GM23338 (cell line): ENCODE measurements at regions not wholly inside any gene's neighbourhood (a gene's known extent, or its start where the extent isn't known, plus 50 kb on each side); places are given as distances from the start of the nearest gene placed in this dataset.
A peak's percentile ranks its signal among the peaks of the same experiment; 100 is the strongest.

Experiments used
- ATAC-seq: fragments of 200-7000 bp; cut with Tn5 transposase; 3 replicates; pipeline ENCODE4 v1.9.1; 2020
- DNase-seq: peaks from one replicate; pipeline ENCODE4 v3.0.0-alpha.2; 2015; ENCODE audit warnings: low spot score
- H2AFZ ChIP-seq: fragments of 200-600 bp; sonication (generic); 2 replicates; pipeline ENCODE4 v1.8.0; 2016; ENCODE audit warnings: antibody characterized with exemption, mild to moderate bottlenecking, moderate library complexity
- H3F3A ChIP-seq: fragments of 200-600 bp; sonication (generic); replicated peaks from 2 replicates; pipeline ENCODE4 v1.8.0; 2017; ENCODE audit warnings: antibody characterized with exemption, mixed run types, low read depth
- H3K27ac ChIP-seq: fragments of 200-600 bp; sonication (generic); 2 replicates; pipeline ENCODE4 v1.6.1; 2016; ENCODE audit warnings: low read depth
- H3K27me3 ChIP-seq: fragments of 200-600 bp; sonication (generic); 2 replicates; pipeline ENCODE4 v1.8.0; 2016; ENCODE audit warnings: mild to moderate bottlenecking, mixed run types, moderate library complexity; ENCODE audit not compliant: insufficient read depth
- H3K36me3 ChIP-seq: fragments of 200-600 bp; sonication (generic); 2 replicates; pipeline ENCODE4 v1.8.0; 2016; ENCODE audit warnings: mild to moderate bottlenecking; ENCODE audit not compliant: insufficient read depth
- H3K4me1 ChIP-seq: fragments of 200-600 bp; sonication (generic); 2 replicates; pipeline ENCODE4 v1.8.0; 2016; ENCODE audit warnings: mild to moderate bottlenecking, moderate library complexity; ENCODE audit not compliant: insufficient read depth
- H3K4me2 ChIP-seq: fragments of 200-600 bp; sonication (generic); 2 replicates; pipeline ENCODE4 v1.7.1; 2017; ENCODE audit warnings: mixed run types
- H3K4me3 ChIP-seq: fragments of 200-600 bp; sonication (generic); 2 replicates; pipeline ENCODE4 v1.6.1; 2016; ENCODE audit warnings: mixed run types
- H3K79me2 ChIP-seq: fragments of 200-600 bp; sonication (generic); replicated peaks from 2 replicates; pipeline ENCODE4 v1.8.0; 2017; ENCODE audit warnings: mild to moderate bottlenecking; ENCODE audit not compliant: insufficient read depth
- H3K9me2 ChIP-seq: fragments of 200-600 bp; sonication (generic); 2 replicates; pipeline ENCODE4 v1.8.0; 2017; ENCODE audit not compliant: insufficient read depth
- H4K20me1 ChIP-seq: fragments of 200-600 bp; sonication (generic); replicated peaks from 2 replicates; pipeline ENCODE4 v1.8.0; 2017; ENCODE audit warnings: mild to moderate bottlenecking; ENCODE audit not compliant: insufficient read depth
- H3K27ac Mint-ChIP-seq: 2 replicates; pipeline ENCODE4 v1.8.0; 2020; ENCODE audit warnings: inconsistent platforms, mild to moderate bottlenecking, moderate library complexity, mixed read lengths
- H3K27me3 Mint-ChIP-seq: 3 replicates; pipeline ENCODE4 v1.8.0; 2022; ENCODE audit warnings: low read depth, mild to moderate bottlenecking, moderate library complexity, mixed read lengths, inconsistent platforms; ENCODE audit not compliant: insufficient read depth, poor library complexity
- H3K36me3 Mint-ChIP-seq: 3 replicates; pipeline ENCODE4 v1.8.0; 2021; ENCODE audit warnings: low read depth, mild to moderate bottlenecking, inconsistent platforms, moderate library complexity, mixed read lengths
- H3K4me1 Mint-ChIP-seq: 3 replicates; pipeline ENCODE4 v1.8.0; 2020; ENCODE audit warnings: mild to moderate bottlenecking, inconsistent platforms, mixed read lengths
- H3K4me3 Mint-ChIP-seq: 3 replicates; pipeline ENCODE4 v1.8.0; 2021; ENCODE audit warnings: moderate library complexity, mild to moderate bottlenecking, inconsistent platforms, mixed read lengths
- H3K9me3 Mint-ChIP-seq: 3 replicates; pipeline ENCODE4 v1.8.0; 2020; ENCODE audit warnings: moderate library complexity, mild to moderate bottlenecking, inconsistent platforms, mixed read lengths
- CREB1 ChIP-seq: fragments of 250-450 bp; sonication (Bioruptor Pico); IDR thresholded peaks from 2 replicates; pipeline ENCODE4 v1.5.0; 2020; ENCODE audit warnings: low read depth, mild to moderate bottlenecking, moderate library complexity
- EZH2 ChIP-seq: fragments of 200-600 bp; sonication (generic); IDR thresholded peaks from one replicate; pipeline ENCODE4 v1.8.0; 2017; ENCODE audit warnings: antibody characterized with exemption, mild to moderate bottlenecking, low read depth; ENCODE audit not compliant: unreplicated experiment
- EZH2phosphoT487 ChIP-seq: fragments of 200-600 bp; sonication (generic); IDR thresholded peaks from one replicate; pipeline ENCODE4 v1.8.1; 2018; ENCODE audit warnings: antibody characterized with exemption; ENCODE audit not compliant: unreplicated experiment
- JUNB ChIP-seq: IDR thresholded peaks from one replicate; pipeline ENCODE4 v1.6.1; 2016; ENCODE audit warnings: antibody characterized with exemption; ENCODE audit not compliant: unreplicated experiment
- NANOG ChIP-seq: IDR thresholded peaks from 2 replicates; pipeline ENCODE4 v1.6.1; 2016; ENCODE audit warnings: antibody characterized with exemption, borderline replicate concordance
- POLR2AphosphoS5 ChIP-seq: IDR thresholded peaks from 2 replicates; pipeline ENCODE4 v1.6.1; 2016; ENCODE audit warnings: antibody characterized with exemption, low read depth
- STAT1 ChIP-seq: IDR thresholded peaks from one replicate; pipeline ENCODE4 v1.6.1; 2016; ENCODE audit warnings: antibody characterized with exemption; ENCODE audit not compliant: unreplicated experiment
- ZNF114 ChIP-seq: fragments of 250-450 bp; sonication (Bioruptor Pico); IDR thresholded peaks from 2 replicates; pipeline ENCODE4 v1.5.0; 2020; ENCODE audit warnings: mild to moderate bottlenecking, moderate library complexity
- ZNF331 ChIP-seq: fragments of 250-450 bp; sonication (Bioruptor Pico); IDR thresholded peaks from 2 replicates; pipeline ENCODE4 v1.5.0; 2020; ENCODE audit warnings: low read depth, mild to moderate bottlenecking, moderate library complexity
- TF ChIP-seq, protein P1 (sequence below): IDR thresholded peaks from one replicate; pipeline ENCODE4 v1.6.1; 2018; ENCODE audit warnings: antibody characterized with exemption; ENCODE audit not compliant: unreplicated experiment
- TF ChIP-seq, protein P2 (sequence below), 2 experiments: fragments of 200-600 bp in 1 of 2; sonication (generic) in 1 of 2; conservative IDR thresholded peaks; 2 replicates each; pipeline versions ENCODE4 v1.5.1 to v1.6.1; 2016 to 2017; ENCODE audit warnings: antibody characterized with exemption in 2 of 2, low read depth in 2 of 2, mild to moderate bottlenecking in 2 of 2, moderate library complexity in 1 of 2
- TF ChIP-seq, protein P3 (sequence below): fragments of 250-450 bp; sonication (Bioruptor Pico); IDR thresholded peaks from 2 replicates; pipeline ENCODE4 v1.5.0; 2020; ENCODE audit warnings: mild to moderate bottlenecking, moderate library complexity
- TF ChIP-seq, protein P4 (sequence below): IDR thresholded peaks from 2 replicates; pipeline ENCODE4 v1.6.1; 2016; ENCODE audit warnings: antibody characterized with exemption

DNA sequence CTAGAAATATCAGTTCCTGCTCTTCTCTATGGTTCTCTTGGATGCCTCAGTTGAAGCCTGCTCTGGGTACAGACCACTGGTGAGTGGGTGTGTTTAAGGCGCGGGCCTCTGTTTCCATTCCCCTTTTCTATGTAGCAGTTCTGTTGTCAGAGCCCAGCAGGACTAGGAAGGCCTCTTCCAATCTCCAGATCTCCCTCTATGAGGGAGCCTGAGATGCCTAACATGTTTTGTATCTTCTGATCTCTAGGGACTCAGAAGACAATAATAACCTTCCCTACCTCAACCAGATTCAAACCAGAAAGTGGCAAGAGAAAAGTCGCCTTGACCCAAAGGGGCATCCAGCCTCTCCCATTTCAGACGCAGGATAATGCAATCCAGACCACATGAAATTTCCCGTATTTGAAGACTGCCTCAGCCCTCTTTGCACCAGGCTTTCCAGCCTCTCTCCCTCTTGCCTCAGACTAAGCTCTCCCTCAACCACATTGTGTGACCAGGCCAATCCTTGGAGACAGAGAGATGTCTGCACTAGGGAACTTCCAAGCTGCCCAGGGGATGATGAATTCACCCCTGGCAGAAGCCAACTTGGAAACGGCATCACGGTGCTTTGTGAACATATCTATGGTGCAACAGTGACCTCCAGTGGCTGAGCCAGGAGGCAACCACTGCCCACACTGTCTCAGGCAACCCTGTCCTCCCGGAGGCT lies 150.1 kb upstream of the UBASH3B start:
- no peaks in the 10 kb centered on the region for H3K36me3 Mint-ChIP-seq
- H3K4me1 Mint-ChIP-seq: peaks cover 6% of the 10 kb centered on the region; the same call in 2 of the 3 replicates
- H3F3A ChIP-seq: no peaks in the 10 kb centered on the region
- peak overlapping the region; percentile 13 for H2AFZ ChIP-seq
- H3K9me2 ChIP-seq: peaks cover 4% of the 10 kb centered on the region; the same call in 1 of the 2 replicates
- H3K4me1 ChIP-seq: no peaks in the 10 kb centered on the region
- peak; percentile 99 for ATAC-seq
- no peak for TF ChIP-seq ZNF331 (CRISPR knock-in tag)
- TF ChIP-seq ZNF114: no peak
- TF ChIP-seq, protein P1, sequence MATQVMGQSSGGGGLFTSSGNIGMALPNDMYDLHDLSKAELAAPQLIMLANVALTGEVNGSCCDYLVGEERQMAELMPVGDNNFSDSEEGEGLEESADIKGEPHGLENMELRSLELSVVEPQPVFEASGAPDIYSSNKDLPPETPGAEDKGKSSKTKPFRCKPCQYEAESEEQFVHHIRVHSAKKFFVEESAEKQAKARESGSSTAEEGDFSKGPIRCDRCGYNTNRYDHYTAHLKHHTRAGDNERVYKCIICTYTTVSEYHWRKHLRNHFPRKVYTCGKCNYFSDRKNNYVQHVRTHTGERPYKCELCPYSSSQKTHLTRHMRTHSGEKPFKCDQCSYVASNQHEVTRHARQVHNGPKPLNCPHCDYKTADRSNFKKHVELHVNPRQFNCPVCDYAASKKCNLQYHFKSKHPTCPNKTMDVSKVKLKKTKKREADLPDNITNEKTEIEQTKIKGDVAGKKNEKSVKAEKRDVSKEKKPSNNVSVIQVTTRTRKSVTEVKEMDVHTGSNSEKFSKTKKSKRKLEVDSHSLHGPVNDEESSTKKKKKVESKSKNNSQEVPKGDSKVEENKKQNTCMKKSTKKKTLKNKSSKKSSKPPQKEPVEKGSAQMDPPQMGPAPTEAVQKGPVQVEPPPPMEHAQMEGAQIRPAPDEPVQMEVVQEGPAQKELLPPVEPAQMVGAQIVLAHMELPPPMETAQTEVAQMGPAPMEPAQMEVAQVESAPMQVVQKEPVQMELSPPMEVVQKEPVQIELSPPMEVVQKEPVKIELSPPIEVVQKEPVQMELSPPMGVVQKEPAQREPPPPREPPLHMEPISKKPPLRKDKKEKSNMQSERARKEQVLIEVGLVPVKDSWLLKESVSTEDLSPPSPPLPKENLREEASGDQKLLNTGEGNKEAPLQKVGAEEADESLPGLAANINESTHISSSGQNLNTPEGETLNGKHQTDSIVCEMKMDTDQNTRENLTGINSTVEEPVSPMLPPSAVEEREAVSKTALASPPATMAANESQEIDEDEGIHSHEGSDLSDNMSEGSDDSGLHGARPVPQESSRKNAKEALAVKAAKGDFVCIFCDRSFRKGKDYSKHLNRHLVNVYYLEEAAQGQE: peak; percentile 4
- TF ChIP-seq, protein P2, sequence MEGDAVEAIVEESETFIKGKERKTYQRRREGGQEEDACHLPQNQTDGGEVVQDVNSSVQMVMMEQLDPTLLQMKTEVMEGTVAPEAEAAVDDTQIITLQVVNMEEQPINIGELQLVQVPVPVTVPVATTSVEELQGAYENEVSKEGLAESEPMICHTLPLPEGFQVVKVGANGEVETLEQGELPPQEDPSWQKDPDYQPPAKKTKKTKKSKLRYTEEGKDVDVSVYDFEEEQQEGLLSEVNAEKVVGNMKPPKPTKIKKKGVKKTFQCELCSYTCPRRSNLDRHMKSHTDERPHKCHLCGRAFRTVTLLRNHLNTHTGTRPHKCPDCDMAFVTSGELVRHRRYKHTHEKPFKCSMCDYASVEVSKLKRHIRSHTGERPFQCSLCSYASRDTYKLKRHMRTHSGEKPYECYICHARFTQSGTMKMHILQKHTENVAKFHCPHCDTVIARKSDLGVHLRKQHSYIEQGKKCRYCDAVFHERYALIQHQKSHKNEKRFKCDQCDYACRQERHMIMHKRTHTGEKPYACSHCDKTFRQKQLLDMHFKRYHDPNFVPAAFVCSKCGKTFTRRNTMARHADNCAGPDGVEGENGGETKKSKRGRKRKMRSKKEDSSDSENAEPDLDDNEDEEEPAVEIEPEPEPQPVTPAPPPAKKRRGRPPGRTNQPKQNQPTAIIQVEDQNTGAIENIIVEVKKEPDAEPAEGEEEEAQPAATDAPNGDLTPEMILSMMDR (conservative IDR thresholded peaks at IDR 0.05; ENCODE audit: low read depth in 2 of 2): peak; percentile 77 to 98
- no peak for TF ChIP-seq CREB1 (CRISPR knock-in tag)
- no peak for TF ChIP-seq EZH2
- no peak for TF ChIP-seq EZH2phosphoT487
- TF ChIP-seq, protein P3, sequence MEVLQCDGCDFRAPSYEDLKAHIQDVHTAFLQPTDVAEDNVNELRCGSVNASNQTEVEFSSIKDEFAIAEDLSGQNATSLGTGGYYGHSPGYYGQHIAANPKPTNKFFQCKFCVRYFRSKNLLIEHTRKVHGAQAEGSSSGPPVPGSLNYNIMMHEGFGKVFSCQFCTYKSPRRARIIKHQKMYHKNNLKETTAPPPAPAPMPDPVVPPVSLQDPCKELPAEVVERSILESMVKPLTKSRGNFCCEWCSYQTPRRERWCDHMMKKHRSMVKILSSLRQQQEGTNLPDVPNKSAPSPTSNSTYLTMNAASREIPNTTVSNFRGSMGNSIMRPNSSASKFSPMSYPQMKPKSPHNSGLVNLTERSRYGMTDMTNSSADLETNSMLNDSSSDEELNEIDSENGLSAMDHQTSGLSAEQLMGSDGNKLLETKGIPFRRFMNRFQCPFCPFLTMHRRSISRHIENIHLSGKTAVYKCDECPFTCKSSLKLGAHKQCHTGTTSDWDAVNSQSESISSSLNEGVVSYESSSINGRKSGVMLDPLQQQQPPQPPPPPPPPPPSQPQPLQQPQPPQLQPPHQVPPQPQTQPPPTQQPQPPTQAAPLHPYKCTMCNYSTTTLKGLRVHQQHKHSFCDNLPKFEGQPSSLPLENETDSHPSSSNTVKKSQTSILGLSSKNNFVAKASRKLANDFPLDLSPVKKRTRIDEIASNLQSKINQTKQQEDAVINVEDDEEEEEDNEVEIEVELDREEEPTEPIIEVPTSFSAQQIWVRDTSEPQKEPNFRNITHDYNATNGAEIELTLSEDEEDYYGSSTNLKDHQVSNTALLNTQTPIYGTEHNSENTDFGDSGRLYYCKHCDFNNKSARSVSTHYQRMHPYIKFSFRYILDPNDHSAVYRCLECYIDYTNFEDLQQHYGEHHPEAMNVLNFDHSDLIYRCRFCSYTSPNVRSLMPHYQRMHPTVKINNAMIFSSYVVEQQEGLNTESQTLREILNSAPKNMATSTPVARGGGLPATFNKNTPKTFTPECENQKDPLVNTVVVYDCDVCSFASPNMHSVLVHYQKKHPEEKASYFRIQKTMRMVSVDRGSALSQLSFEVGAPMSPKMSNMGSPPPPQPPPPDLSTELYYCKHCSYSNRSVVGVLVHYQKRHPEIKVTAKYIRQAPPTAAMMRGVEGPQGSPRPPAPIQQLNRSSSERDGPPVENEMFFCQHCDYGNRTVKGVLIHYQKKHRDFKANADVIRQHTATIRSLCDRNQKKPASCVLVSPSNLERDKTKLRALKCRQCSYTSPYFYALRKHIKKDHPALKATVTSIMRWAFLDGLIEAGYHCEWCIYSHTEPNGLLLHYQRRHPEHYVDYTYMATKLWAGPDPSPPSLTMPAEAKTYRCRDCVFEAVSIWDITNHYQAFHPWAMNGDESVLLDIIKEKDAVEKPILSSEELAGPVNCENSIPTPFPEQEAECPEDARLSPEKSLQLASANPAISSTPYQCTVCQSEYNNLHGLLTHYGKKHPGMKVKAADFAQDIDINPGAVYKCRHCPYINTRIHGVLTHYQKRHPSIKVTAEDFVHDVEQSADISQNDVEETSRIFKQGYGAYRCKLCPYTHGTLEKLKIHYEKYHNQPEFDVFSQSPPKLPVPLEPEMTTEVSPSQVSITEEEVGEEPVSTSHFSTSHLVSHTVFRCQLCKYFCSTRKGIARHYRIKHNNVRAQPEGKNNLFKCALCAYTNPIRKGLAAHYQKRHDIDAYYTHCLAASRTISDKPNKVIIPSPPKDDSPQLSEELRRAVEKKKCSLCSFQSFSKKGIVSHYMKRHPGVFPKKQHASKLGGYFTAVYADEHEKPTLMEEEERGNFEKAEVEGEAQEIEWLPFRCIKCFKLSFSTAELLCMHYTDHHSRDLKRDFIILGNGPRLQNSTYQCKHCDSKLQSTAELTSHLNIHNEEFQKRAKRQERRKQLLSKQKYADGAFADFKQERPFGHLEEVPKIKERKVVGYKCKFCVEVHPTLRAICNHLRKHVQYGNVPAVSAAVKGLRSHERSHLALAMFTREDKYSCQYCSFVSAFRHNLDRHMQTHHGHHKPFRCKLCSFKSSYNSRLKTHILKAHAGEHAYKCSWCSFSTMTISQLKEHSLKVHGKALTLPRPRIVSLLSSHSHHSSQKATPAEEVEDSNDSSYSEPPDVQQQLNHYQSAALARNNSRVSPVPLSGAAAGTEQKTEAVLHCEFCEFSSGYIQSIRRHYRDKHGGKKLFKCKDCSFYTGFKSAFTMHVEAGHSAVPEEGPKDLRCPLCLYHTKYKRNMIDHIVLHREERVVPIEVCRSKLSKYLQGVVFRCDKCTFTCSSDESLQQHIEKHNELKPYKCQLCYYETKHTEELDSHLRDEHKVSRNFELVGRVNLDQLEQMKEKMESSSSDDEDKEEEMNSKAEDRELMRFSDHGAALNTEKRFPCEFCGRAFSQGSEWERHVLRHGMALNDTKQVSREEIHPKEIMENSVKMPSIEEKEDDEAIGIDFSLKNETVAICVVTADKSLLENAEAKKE (CRISPR knock-in tag): peak; percentile 49; the same call in 1 of the 2 replicates
- no peak for TF ChIP-seq NANOG
- no peak for TF ChIP-seq JUNB
- TF ChIP-seq, protein P4, sequence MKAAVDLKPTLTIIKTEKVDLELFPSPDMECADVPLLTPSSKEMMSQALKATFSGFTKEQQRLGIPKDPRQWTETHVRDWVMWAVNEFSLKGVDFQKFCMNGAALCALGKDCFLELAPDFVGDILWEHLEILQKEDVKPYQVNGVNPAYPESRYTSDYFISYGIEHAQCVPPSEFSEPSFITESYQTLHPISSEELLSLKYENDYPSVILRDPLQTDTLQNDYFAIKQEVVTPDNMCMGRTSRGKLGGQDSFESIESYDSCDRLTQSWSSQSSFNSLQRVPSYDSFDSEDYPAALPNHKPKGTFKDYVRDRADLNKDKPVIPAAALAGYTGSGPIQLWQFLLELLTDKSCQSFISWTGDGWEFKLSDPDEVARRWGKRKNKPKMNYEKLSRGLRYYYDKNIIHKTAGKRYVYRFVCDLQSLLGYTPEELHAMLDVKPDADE: no peak
- no peak for TF ChIP-seq STAT1
- no peak for TF ChIP-seq POLR2AphosphoS5
- no peak overlapping the region for H3K4me2 ChIP-seq
- DNase-seq: peak; percentile 89
- H3K4me3 ChIP-seq: no peak overlapping the region
- H3K27ac ChIP-seq: no peak overlapping the region
- no peaks in the 10 kb centered on the region for H4K20me1 ChIP-seq
- no peaks in the 10 kb centered on the region for H3K79me2 ChIP-seq
- no peak overlapping the region for H3K4me3 Mint-ChIP-seq
- H3K27me3 ChIP-seq: no peaks in the 10 kb centered on the region
- H3K27me3 Mint-ChIP-seq: peaks cover 1% of the 10 kb centered on the region
- H3K36me3 ChIP-seq: no peaks in the 10 kb centered on the region
- H3K27ac Mint-ChIP-seq: no peak overlapping the region
- H3K9me3 Mint-ChIP-seq: no peaks in the 10 kb centered on the region
